HepG2 (cell line): ENCODE measurements at regions not wholly inside any gene's neighbourhood (a gene's known extent, or its start where the extent isn't known, plus 50 kb on each side); places are given as distances from the start of the nearest gene placed in this dataset.

Experiments
- ATAC-seq: fragments of 200-7000 bp; cut with Tn5 transposase; 3 replicates; pipeline ENCODE4 v1.9.1; 2020; ENCODE audit warnings: mild to moderate bottlenecking, moderate library complexity
- BruUV-seq: library from RNA; stranded (reverse); fragments of 400-500 nt; replicated peaks from 2 replicates; lab custom pipeline; 2021; lab: Mats Ljungman, UMichigan
- CTCF ChIA-PET: fragments of 300-600 bp; formaldehyde crosslinking; extraction: SDS; loops from one replicate; lab custom pipeline; 2021; ENCODE audit warnings: low total read pairs, inconsistent platforms, low intra/inter-chr PET ratio; lab: Yijun Ruan, JAX
- POLR2A ChIA-PET: fragments of 350-600 bp; sonication (Branson Sonifier 250); formaldehyde crosslinking; loops from one replicate; lab custom pipeline; 2020; ENCODE audit warnings: antibody characterized with exemption, inconsistent platforms; lab: Yijun Ruan, JAX
- DNase-seq: peaks from one replicate; pipeline ENCODE4 v3.0.0-alpha.2; 2015; ENCODE audit warnings: low spot score
- FAIRE-seq: peaks from 3 replicates; lab custom pipeline; 2011; peaks lifted over from hg19 to GRCh38; lab: Jason Lieb, UNC
- H2AFZ ChIP-seq: one replicate; pipeline ENCODE4 v1.6.1; 2011; ENCODE audit warnings: low read length, inconsistent platforms
- H3K27ac ChIP-seq: fragments of 300-600 bp; 3 replicates; pipeline ENCODE4 v1.8.0; 2011; ENCODE audit warnings: mixed run types, mild to moderate bottlenecking, mixed read lengths, low read length, inconsistent platforms; ENCODE audit not compliant: insufficient read depth; ENCODE audit errors: extremely low read length
- H3K27me3 ChIP-seq, 2 experiments: fragments of 200-600 bp in 1 of 2; 2 replicates in 1 of 2; 3 replicates in 1 of 2; pipeline versions ENCODE4 v1.6.0 to v1.8.0; 2011; ENCODE audit warnings: low read length in 2 of 2, mild to moderate bottlenecking in 2 of 2, moderate library complexity in 2 of 2, inconsistent platforms in 1 of 2; ENCODE audit not compliant: insufficient read depth in 2 of 2, control insufficient read depth in 1 of 2
- H3K36me3 ChIP-seq, 2 experiments: fragments of 200-600 bp in 1 of 2; replicated peaks in 1 of 2; 2 replicates in 1 of 2; 3 replicates in 1 of 2; pipeline versions ENCODE4 v1.5.1 to v1.8.0; 2011; ENCODE audit warnings: low read length in 2 of 2, inconsistent platforms in 1 of 2; ENCODE audit not compliant: insufficient read depth in 2 of 2, control insufficient read depth in 1 of 2
- H3K4me1 ChIP-seq: 2 replicates; pipeline ENCODE4 v1.5.1; 2012; ENCODE audit warnings: low read length, inconsistent platforms; ENCODE audit not compliant: insufficient read depth
- H3K4me2 ChIP-seq: 2 replicates; pipeline ENCODE4 v1.6.0; 2011; ENCODE audit warnings: low read depth, low read length, inconsistent platforms
- H3K4me3 ChIP-seq, 3 experiments: fragments of 200-600 bp in 1 of 3; sonication (generic), shearing (Covaris generic) in 1 of 3; replicated peaks in 1 of 3; 2 replicates each; pipeline ENCODE4 v1.5.1; 2011 to 2016; ENCODE audit warnings: low read length in 3 of 3, inconsistent platforms in 2 of 3, low read depth in 2 of 3, mild to moderate bottlenecking in 2 of 3, control low read depth in 1 of 3, mixed read lengths in 1 of 3; ENCODE audit not compliant: insufficient read depth in 1 of 3
- H3K79me2 ChIP-seq: one replicate; pipeline ENCODE4 v1.6.1; 2011; ENCODE audit warnings: low read length, inconsistent platforms; ENCODE audit not compliant: insufficient read depth
- H3K9ac ChIP-seq: 2 replicates; pipeline ENCODE4 v1.6.0; 2011; ENCODE audit warnings: mild to moderate bottlenecking, low read depth, low read length, inconsistent platforms; ENCODE audit not compliant: insufficient read depth
- H3K9me3 ChIP-seq: 2 replicates; pipeline ENCODE4 v1.5.1; 2012; ENCODE audit warnings: mild to moderate bottlenecking, low read length
- H4K20me1 ChIP-seq: 2 replicates; pipeline ENCODE4 v1.6.0; 2011; ENCODE audit warnings: inconsistent platforms, mild to moderate bottlenecking, low read length, moderate library complexity; ENCODE audit not compliant: insufficient read depth
- AHDC1 ChIP-seq: sonication (generic); formaldehyde crosslinking; IDR thresholded peaks from 2 replicates; pipeline ENCODE4 v1.5.1; 2020; ENCODE audit warnings: mild to moderate bottlenecking, missing genetic modification reagents, borderline replicate concordance
- FOXA1 ChIP-seq, 2 experiments: fragments of 450-650 bp in 1 of 2; sonication (generic) in 1 of 2; formaldehyde crosslinking in 1 of 2; IDR thresholded peaks; 2 replicates each; pipeline versions ENCODE4 v1.4.0 to v1.6.1; 2016 to 2020; ENCODE audit warnings: missing genetic modification reagents in 1 of 2
- FOXP4 ChIP-seq: sonication (generic); formaldehyde crosslinking; IDR thresholded peaks from 2 replicates; pipeline ENCODE4 v1.4.0; 2020; ENCODE audit warnings: missing genetic modification reagents
- GFI1 ChIP-seq: sonication (generic); formaldehyde crosslinking; IDR thresholded peaks from 2 replicates; pipeline ENCODE4 v1.5.0; 2020; ENCODE audit warnings: missing genetic modification reagents, mild to moderate bottlenecking, borderline replicate concordance
- MAF1 ChIP-seq: sonication (generic); formaldehyde crosslinking; IDR thresholded peaks from 2 replicates; pipeline ENCODE4 v1.5.0; 2020; ENCODE audit warnings: missing genetic modification reagents, borderline replicate concordance
- MNT ChIP-seq: fragments of 450-650 bp; IDR thresholded peaks from 2 replicates; pipeline ENCODE4 v1.6.1; 2016
- XRCC5 ChIP-seq: fragments of 200-400 bp; formaldehyde crosslinking; optimal IDR thresholded peaks from 2 replicates; pipeline ENCODE3; 2017; ENCODE audit warnings: mild to moderate bottlenecking, low read length
- ZEB1 ChIP-seq: IDR thresholded peaks from 2 replicates; pipeline ENCODE4 v1.6.1; 2012; ENCODE audit warnings: mild to moderate bottlenecking, low read depth, inconsistent platforms; ENCODE audit not compliant: insufficient replicate concordance
- ZNF362 ChIP-seq: sonication (generic); formaldehyde crosslinking; IDR thresholded peaks from 2 replicates; pipeline ENCODE4 v1.4.0; 2020; ENCODE audit warnings: missing genetic modification reagents, mild to moderate bottlenecking, borderline replicate concordance
- ZNF414 ChIP-seq: sonication (generic); formaldehyde crosslinking; IDR thresholded peaks from 2 replicates; pipeline ENCODE4 v1.5.0; 2020; ENCODE audit warnings: missing genetic modification reagents
- ZSCAN12 ChIP-seq: sonication (generic); formaldehyde crosslinking; IDR thresholded peaks from 2 replicates; pipeline ENCODE4 v1.9.0; 2021; ENCODE audit warnings: mild to moderate bottlenecking, missing genetic modification reagents
- WGBS: methylation state at CpG from one replicate; pipeline ENCODE4 v1.1.6; 2017; ENCODE audit warnings: low lambda C conversion rate; 5-methylcytosine and 5-hydroxymethylcytosine counted together
- in situ Hi-C: cut with HindIII; loops from 2 replicates; pipeline ENCODE4 v1.10.0; 2017; ENCODE audit warnings: low pct_unique_long_range_greater_than_20kb; ENCODE audit not compliant: extremely low pct_ligation_motif_present
- intact Hi-C: fragments of 100-400 bp; cut with micrococcal nuclease; formaldehyde crosslinking; loops from one replicate; pipeline ENCODE4 v1.10.0; 2022; ENCODE audit not compliant: unreplicated experiment

GRCh38 chr12:115227137-115227615, 543.2 kb upstream of the TBX3 start (continued):
- TF ChIP-seq FOXP4 (CRISPR knock-in tag), result no peak
- TF ChIP-seq ZNF414 (CRISPR knock-in tag), result no peak
- no peak for TF ChIP-seq ZNF362
- TF ChIP-seq MAF1, result no peak
- TF ChIP-seq XRCC5, result no peak
- TF ChIP-seq FOXA1 (IDR thresholded peaks at IDR 0.05), result no peak
- 0 out of 2 replicates have a peak, but pooled peaks have one; percentile 50 for TF ChIP-seq FOXA1 (CRISPR knock-in tag; IDR thresholded peaks at IDR 0.05)

GRCh38 chr12:115225845-115226244, 541.9 kb upstream of the TBX3 start:
- Histone ChIP-seq H3K9me3 (no peaks in the 10 kb centered on the region), H2AFZ (no peak overlapping the region), H3K4me1 (peaks cover 23% of the 10 kb centered on the region), H3K79me2 (no peaks in the 10 kb centered on the region), H3K9ac (no peak overlapping the region), H3K4me3 (no peak overlapping the region), H4K20me1 (no peaks in the 10 kb centered on the region), H3K36me3 (no peaks in the 10 kb centered on the region), H3K27me3 (0 out of 5 replicates have a peak, but pooled peaks cover 0 to 3% of the 10 kb centered on the region in 2 experiments), H3K27ac (no peak overlapping the region), H3K4me2 (no peak overlapping the region)
- no peak for FAIRE-seq
- POLR2A ChIA-PET, result no interaction called here
- intact Hi-C loops (no loop called here), in situ Hi-C loops (no loop called here)
- no TSS peak for BruUV-seq
- WGBS, result 60% methylated on average over 4 of the region's 4 CpGs
- no peak for ATAC-seq
- CTCF ChIA-PET, result no interaction called here
- DNase-seq, result no peak
- TF ChIP-seq GFI1 (CRISPR knock-in tag) (no peak), AHDC1 (no peak), MNT (no peak), ZEB1 (no peak), ZSCAN12 (no peak)
